Tibial nerve (tissue), 3 donors: ENCODE measurements at regions not wholly inside any gene's neighbourhood (a gene's known extent, or its start where the extent isn't known, plus 50 kb on each side); places are given as distances from the start of the nearest gene placed in this dataset.

Source experiments
- POLR2A ChIP-seq, 2 donors: fragments of 450-650 bp; IDR thresholded peaks; one replicate each; pipeline ENCODE4 v1.6.1; 2017; ENCODE audit warnings: antibody characterized with exemption in 2 of 2, mild to moderate bottlenecking in 2 of 2, moderate library complexity in 2 of 2
- TF ChIP-seq, protein P1 (sequence below), 5 experiments: fragments of 200-600 bp in 3 of 5; fragments of 450-650 bp in 2 of 5; sonication (generic) in 3 of 5; IDR thresholded peaks; one replicate each; pipeline ENCODE4 v1.5.1; 2016 to 2019; ENCODE audit warnings: antibody characterized with exemption in 5 of 5, mild to moderate bottlenecking in 3 of 5, moderate library complexity in 2 of 5

DNA sequence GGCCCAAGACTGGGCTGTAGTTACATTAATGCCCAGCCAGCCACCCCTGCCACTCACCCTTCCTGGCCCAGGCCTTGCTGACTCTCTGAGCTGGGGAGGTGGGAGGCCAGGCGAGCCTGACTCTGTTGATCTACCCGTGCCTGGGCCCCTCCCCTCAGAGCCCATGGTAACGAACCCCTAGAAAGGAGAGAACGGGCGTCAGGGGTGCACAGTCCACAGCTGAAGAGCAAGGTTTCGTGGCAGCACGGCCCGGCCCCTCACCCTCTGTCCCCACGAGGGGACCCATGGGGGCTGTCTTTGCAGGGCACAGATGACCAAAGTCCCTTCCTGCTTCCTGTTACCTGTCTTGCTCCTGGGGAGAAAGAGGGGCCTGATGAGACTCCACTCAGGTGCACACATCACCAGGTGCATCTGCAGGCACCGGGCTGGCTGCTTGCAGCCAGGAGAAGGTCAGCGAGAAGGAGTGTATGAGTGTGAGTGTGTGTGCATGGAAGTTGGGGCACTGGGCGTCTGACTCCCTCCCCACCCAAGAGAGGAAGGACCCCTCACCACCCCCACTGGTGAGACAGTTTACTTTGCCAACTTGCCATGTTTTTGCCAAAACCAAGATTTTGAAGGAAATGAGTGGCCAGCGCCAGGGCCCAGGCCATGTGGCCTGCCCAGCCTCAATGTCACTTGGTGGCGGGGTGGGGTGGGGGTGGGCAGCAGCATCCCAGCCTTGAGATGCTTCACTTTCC, 359.1 kb downstream of the SEC14L1 start:
- TF ChIP-seq, protein P1, sequence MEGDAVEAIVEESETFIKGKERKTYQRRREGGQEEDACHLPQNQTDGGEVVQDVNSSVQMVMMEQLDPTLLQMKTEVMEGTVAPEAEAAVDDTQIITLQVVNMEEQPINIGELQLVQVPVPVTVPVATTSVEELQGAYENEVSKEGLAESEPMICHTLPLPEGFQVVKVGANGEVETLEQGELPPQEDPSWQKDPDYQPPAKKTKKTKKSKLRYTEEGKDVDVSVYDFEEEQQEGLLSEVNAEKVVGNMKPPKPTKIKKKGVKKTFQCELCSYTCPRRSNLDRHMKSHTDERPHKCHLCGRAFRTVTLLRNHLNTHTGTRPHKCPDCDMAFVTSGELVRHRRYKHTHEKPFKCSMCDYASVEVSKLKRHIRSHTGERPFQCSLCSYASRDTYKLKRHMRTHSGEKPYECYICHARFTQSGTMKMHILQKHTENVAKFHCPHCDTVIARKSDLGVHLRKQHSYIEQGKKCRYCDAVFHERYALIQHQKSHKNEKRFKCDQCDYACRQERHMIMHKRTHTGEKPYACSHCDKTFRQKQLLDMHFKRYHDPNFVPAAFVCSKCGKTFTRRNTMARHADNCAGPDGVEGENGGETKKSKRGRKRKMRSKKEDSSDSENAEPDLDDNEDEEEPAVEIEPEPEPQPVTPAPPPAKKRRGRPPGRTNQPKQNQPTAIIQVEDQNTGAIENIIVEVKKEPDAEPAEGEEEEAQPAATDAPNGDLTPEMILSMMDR (IDR thresholded peaks at IDR 0.05): no peak
- no peak for TF ChIP-seq POLR2A (IDR thresholded peaks at IDR 0.05)
